Right lung (tissue), 2 donors: ENCODE measurements at regions not wholly inside any gene's neighbourhood (a gene's known extent, or its start where the extent isn't known, plus 50 kb on each side); places are given as distances from the start of the nearest gene placed in this dataset.

ENCODE experiments used
- DNase-seq, 2 donors: peaks; one replicate each; pipeline ENCODE4 v3.0.0-alpha.2; 2013

- DNase-seq: no peak
Measured at GRCh38 chr1:25104932-25105561, 127.3 kb downstream of the SYF2 start.

- DNase-seq: peak; percentile 36 to 48
Measured at GRCh38 chr1:25103164-25103795, 129.0 kb downstream of the SYF2 start.

- no peak for DNase-seq
Measured at GRCh38 chr1:25100151-25100833, 132.0 kb downstream of the SYF2 start.

GRCh38 chr1:25099343-25099951 lies 132.9 kb downstream of the SYF2 start:
- no peak for DNase-seq

- DNase-seq: no peak
Measured at GRCh38 chr1:25098717-25099116, 133.6 kb downstream of the SYF2 start.

- no peak for DNase-seq
Measured at GRCh38 chr1:25096307-25097150, 135.8 kb downstream of the SYF2 start.

GRCh38 chr1:25095635-25096200 lies 136.6 kb downstream of the SYF2 start:
- DNase-seq: no peak

- DNase-seq: no peak
Measured at GRCh38 chr1:25094995-25095394, 137.3 kb downstream of the SYF2 start.

DNA sequence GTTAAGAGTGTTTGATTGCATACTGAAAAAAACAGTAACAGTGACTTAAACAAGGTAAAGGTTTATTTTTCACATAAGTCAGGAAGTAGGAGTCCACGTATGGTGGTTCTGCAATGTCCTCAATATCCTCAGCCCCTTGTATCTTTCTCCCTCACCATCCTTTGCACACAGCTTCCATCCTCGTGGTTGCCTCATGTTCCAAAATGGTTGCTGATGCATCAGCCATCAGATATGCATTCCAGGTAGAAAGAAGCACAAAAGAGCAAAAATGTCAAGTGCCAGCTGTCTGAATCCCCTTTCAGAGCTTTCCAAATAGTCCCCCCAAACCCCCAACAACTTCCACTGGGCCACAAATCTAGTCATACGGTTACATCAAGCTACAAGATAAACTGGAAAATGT lies 138.1 kb downstream of the SYF2 start:
- no peak for DNase-seq

DNA sequence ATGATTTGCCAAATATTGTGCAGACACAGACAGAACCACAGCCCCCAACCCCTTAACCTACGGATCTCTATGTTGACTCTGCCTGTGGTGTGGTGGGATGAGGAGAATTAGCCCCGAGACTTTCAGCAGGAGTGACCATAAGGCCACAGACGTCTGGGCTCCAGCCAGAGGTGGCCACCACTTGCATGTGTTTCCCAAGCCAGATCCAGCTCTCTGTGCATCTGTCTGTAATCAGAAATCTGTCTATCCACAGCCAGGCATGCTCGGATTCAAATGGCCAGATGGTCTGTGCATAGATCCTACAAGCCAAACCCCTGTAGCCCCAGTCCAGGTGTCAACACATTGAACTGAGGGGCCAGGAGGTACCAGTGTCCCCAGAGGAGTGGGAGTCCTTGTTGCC lies 140.6 kb downstream of the SYF2 start:
- no peak for DNase-seq

DNA sequence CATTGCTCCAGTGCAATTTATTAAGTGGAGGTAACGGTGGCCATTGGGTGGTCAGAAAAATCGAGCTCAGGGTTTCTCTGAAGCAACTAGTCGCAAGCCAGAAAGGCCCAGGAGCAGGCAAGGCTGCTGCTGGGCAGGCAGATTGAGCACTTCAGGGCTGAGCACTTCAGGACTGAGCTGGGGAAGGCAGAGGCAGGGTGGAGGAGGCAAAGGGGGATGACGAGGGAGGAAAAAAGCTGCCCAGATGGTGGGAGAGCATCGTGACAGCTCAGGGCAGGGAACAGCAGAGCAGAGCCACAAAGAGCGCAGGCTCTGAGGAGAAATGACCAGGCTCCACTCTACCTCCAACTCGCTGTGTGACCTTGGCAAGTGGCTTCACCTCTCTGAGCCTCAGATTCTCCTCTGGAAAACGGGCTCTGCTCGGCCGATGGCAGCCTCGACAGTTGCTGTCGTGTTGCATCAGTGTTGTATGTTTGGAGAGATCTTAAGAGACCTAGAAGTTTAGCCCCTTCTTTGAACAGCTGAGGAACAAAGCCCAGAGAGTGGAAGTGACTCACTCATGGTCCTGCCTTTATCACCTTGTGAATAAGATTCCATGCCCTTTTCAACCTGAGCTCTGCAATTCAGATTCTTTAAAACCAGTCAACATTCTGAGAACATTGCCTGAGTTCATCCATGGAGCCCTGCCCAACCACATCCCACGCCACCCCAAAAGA lies 141.4 kb downstream of the SYF2 start:
- no peak for DNase-seq

GRCh38 chr1:25089772-25090171 lies 142.5 kb downstream of the SYF2 start:
- DNase-seq: no peak

- DNase-seq: no peak
Measured at GRCh38 chr1:25088946-25089345, 143.4 kb downstream of the SYF2 start.

DNA sequence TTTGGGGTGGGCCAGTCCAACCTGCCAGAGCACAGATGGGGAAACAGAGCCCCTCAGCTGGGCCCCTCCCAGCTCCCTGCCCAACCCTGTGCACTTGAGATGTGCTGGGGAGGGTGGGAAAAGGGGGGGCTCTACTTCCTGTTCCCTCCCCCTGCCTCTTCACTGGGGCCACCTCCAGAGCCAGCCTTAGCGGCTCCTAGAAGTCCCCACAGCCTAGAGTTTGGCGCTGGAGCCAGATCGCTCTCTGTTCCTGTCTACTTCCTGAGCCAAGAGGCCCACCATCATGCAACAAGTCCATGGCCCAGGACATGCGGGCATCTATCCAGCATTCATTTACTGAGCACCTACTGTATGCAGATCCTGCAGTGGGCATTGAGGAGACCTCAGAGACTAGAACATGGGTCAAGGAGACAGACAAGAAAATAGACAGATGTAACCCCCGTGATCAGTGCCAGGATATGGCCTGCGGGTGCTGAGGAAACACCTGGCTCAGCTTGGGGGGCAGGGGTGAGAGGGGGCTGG lies 144.1 kb downstream of the SYF2 start:
- DNase-seq: no peak

DNA sequence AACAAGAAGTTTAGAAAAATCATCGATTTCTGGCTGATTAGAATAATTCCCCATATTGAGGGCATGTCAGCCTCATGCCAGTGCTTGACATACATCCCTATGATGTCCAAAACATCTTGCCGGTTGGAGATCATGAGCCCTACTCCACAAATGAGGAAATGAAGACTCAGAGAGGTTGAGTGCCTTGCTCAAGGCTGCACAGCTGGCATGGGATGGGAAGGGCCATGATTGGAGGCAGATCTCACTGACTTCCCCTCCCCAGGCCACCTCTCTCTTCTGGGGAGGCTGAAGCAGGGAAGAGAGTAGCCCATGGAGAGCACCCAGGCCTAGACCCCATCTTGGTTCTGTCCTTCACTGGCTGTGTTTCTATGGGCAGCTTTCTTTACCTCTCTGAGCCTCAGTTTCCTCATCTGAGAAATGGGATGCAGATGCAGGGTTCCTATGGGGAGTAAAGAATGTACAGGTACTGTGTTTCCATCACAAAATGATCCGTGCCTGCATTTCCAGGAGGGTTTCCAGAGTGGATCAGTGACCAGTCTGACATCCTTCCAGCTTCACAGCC lies 145.7 kb downstream of the SYF2 start:
- no peak for DNase-seq

DNA sequence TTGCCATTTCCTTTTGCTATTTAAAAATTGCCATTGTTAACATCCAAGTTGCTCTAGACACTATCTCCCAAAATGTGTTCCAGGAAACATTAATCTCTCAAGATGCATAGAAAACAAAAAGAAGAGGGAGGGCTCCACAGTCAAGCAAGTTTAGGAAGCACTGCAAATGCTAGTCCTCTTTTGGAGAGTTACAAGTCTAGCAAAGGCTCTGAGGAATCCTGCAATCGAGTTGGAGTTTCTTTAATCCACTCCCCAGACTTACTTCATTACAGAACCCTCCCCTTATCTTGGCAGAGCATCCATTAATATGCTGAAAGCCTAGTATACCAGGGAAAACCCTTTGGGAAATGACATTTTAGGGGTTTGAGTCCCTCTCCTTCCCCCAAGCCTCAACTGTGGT lies 147.9 kb downstream of the SYF2 start:
- no peak for DNase-seq

DNA sequence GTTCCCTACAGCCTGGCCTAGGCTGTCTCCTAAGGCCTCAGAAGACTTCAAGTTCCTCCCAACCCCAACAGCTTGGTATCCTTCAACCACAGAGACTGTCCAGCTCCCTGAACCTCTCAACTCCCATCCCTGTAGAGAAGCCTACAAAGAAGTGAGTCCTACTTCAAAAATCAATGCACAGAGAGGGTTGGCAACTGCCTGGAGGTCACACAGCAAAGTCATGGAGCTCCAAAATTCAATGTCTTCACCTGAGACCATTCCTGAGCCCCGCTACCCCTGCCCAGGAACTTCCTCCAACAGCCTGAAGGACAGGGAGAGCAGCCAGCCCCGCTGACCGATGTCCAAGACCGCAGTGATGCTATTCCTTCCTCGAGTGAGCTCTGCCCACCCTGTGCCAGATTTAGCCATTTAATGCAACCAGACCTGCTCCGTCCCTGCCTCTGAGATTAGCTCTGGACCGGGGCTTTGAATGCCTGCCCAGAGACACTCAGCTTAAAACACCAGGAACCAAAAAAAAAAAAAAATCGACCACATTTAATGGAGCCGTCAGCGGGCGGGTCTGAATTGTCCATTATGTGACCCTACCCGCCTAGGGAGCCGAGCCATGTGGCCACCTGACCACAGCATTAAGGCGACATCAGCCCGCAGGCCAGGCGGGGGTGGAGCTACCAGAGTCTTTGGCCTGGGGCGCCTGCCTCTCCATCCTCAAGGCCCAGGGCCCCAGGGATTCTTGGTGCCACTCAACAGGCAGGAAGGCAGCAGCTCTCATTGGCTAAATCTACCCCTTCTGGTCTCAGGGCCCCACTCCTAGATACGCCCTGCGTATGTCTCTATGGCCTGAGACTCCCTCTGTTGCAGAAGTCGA lies 148.6 kb downstream of the SYF2 start:
- DNase-seq: no peak

- DNase-seq: no peak
Measured at GRCh38 chr1:25082995-25083394, 149.3 kb downstream of the SYF2 start.

DNA sequence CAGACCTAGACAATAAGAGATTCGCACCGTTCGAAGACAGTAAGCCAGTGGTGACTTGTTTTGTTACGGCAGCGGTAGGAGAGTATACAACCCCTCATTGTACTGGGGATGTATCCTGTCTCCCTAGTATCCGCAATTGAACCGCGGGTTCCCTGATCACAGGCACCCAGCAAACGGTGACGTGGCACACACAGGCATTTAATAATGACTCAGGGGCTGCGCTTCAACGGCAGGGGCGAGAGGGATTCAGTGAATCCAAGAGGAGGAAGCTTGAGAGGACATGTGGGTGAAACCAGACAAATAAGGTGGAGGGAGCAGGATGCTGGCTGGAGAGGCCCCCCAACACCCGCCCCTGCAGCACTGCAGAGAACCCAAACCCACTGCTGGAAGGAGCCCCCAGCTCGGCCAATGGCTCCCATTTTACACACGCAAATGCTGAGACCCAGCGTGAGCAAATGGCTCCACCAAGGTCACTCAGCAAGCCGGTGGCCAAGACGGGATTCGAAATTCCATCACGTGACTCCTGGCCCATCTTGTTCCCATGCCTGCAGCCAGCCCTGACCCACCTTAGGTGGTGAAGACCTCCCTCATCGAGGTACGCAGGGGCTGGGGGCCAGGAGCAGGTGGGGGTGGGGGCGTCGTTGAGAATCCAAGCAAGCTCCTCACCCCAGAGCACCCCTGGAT lies 149.9 kb downstream of the SYF2 start:
- DNase-seq: no peak
